Esophagus muscularis mucosa (tissue), 4 donors: ENCODE measurements at regions not wholly inside any gene's neighbourhood (a gene's known extent, or its start where the extent isn't known, plus 50 kb on each side); places are given as distances from the start of the nearest gene placed in this dataset.

Source experiments
- DNase-seq: peaks from one replicate; pipeline ENCODE4 v3.0.0-alpha.2; 2017; ENCODE audit errors: extremely low spot score
- H3K27ac ChIP-seq, 4 donors: fragments of 200-600 bp; sonication (generic); replicated peaks in 1 of 4; 1 replicate in 3 of 4; 2 replicates in 1 of 4; pipeline ENCODE4 v1.5.1; 2016 to 2019; ENCODE audit warnings: mild to moderate bottlenecking in 1 of 4
- H3K27me3 ChIP-seq, 4 donors: fragments of 200-600 bp; sonication (generic); one replicate each; pipeline versions ENCODE4 v1.5.1 to v1.6.0; 2016 to 2019
- H3K36me3 ChIP-seq, 4 donors: fragments of 200-600 bp; sonication (generic); one replicate each; pipeline ENCODE4 v1.5.1; 2016 to 2019
- H3K4me1 ChIP-seq, 4 donors: fragments of 200-600 bp; sonication (generic); one replicate each; pipeline ENCODE4 v1.5.1; 2016 to 2019
- H3K4me3 ChIP-seq, 4 donors: fragments of 200-600 bp; sonication (generic); 1 replicate in 2 of 4; 2 replicates in 2 of 4; pipeline ENCODE4 v1.5.1; 2016 to 2019; ENCODE audit warnings: mild to moderate bottlenecking in 4 of 4, moderate library complexity in 1 of 4
- H3K9me3 ChIP-seq, 4 donors: fragments of 200-600 bp; sonication (generic); 1 replicate in 3 of 4; 2 replicates in 1 of 4; pipeline ENCODE4 v1.5.1; 2016 to 2019
- EP300 ChIP-seq: sonication (generic); formaldehyde crosslinking; IDR thresholded peaks from one replicate; pipeline ENCODE4 v1.6.1; 2017; ENCODE audit warnings: antibody characterized with exemption
- POLR2A ChIP-seq: fragments of 450-650 bp; IDR thresholded peaks from one replicate; pipeline ENCODE4 v1.6.1; 2017; ENCODE audit warnings: antibody characterized with exemption, moderate library complexity, mild to moderate bottlenecking, low read depth
- POLR2AphosphoS5 ChIP-seq, 2 donors: sonication (generic); formaldehyde crosslinking; IDR thresholded peaks; one replicate each; pipeline ENCODE4 v1.6.1; 2017; ENCODE audit warnings: antibody characterized with exemption in 2 of 2
- WGBS: methylation state at CpG from one replicate; pipeline ENCODE4 v1.1.5; 2018; 5-methylcytosine and 5-hydroxymethylcytosine counted together
- intact Hi-C: fragments of 100-400 bp; cut with DNase I; formaldehyde crosslinking; loops from one replicate; pipeline ENCODE4 v1.15.1; 2023
- TF ChIP-seq, protein P1 (sequence below), 3 experiments: fragments of 200-600 bp in 2 of 3; fragments of 450-650 bp in 1 of 3; sonication (generic) in 2 of 3; IDR thresholded peaks; one replicate each; pipeline ENCODE4 v1.5.1; 2017 to 2019; ENCODE audit warnings: antibody characterized with exemption in 3 of 3, mild to moderate bottlenecking in 2 of 3, moderate library complexity in 1 of 3

DNA sequence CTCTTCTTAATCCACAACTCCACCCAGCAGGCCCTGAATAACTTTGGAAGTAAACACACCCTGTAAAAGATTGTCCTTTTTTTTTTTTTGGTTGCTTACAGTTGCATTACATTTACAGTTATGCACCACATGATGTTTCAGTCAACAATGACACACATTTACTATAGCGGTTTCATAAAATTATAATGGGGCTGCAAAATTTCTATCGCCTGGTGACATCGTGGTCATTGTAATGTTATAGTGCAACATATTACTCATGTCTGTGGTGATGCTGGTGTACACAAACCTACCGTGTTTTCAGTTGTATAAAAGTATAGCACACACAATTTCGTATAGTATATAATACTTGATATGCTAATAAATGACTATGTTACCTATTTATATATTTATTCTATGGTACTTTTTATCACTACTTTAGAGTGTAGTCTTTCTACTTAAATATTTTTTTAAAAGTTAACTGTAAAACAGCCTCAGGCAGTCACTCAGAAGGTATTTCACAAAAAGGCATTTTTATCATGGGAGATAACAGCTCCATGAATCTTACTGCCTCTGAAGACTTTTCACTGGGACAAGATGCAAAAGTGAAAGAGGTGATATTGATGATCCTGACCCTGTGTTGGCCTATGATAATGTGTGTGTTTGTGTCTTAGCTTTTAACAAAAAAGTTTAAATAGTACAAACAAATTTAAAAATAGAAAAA is 695.4 kb upstream of the CDH18 start:
- Histone ChIP-seq H3K4me3 (no peak overlapping the region), H3K9me3 (no peaks in the 10 kb centered on the region), H3K36me3 (no peaks in the 10 kb centered on the region), H3K27ac (no peak overlapping the region), H3K4me1 (no peaks in the 10 kb centered on the region), H3K27me3 (no peaks in the 10 kb centered on the region)
- intact Hi-C loops: no loop called here
- DNase-seq: no peak
- WGBS: 85% methylated on average over 5 of the region's 5 CpGs
- TF ChIP-seq POLR2A (no peak), POLR2AphosphoS5 (IDR thresholded peaks at IDR 0.05) (no peak), EP300 (no peak)
- TF ChIP-seq, protein P1, sequence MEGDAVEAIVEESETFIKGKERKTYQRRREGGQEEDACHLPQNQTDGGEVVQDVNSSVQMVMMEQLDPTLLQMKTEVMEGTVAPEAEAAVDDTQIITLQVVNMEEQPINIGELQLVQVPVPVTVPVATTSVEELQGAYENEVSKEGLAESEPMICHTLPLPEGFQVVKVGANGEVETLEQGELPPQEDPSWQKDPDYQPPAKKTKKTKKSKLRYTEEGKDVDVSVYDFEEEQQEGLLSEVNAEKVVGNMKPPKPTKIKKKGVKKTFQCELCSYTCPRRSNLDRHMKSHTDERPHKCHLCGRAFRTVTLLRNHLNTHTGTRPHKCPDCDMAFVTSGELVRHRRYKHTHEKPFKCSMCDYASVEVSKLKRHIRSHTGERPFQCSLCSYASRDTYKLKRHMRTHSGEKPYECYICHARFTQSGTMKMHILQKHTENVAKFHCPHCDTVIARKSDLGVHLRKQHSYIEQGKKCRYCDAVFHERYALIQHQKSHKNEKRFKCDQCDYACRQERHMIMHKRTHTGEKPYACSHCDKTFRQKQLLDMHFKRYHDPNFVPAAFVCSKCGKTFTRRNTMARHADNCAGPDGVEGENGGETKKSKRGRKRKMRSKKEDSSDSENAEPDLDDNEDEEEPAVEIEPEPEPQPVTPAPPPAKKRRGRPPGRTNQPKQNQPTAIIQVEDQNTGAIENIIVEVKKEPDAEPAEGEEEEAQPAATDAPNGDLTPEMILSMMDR (IDR thresholded peaks at IDR 0.05): no peak

DNA sequence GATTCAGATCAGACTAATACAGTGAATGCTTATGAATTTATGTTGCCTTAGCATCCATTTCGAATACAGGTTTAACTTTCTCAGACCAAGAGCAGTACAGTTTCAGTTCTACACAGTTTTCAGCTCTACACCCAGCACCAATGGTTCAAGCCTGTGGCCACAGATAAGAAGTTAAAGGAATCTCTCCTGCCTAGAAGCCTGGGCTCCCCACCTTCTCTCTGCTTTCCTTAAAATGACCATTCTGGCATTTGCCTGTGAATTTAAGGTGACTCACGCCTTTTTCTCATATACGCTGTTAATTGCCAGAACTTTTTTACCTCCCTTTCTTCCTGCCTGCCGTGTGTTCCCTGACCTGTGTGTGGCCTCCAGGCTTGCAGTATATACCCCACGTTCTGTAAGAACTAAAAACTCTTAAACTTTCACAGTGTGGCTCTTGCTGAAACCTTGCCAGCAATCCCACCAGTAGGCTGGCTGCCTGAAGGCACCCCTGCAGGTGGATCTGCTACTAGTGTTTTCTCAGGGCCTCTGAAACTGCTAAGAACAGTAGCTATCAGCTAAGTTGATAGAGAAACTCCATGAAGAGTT is 692.8 kb upstream of the CDH18 start:
- H3K4me1 ChIP-seq: no peaks in the 10 kb centered on the region
- no peak for DNase-seq
- H3K27ac ChIP-seq: no peak overlapping the region
- intact Hi-C loops: no loop called here
- TF ChIP-seq, protein P1 (IDR thresholded peaks at IDR 0.05): no peak
- no peak for TF ChIP-seq POLR2AphosphoS5 (IDR thresholded peaks at IDR 0.05)
- H3K27me3 ChIP-seq: no peaks in the 10 kb centered on the region
- no peak overlapping the region for H3K4me3 ChIP-seq
- no peaks in the 10 kb centered on the region for H3K9me3 ChIP-seq
- no peaks in the 10 kb centered on the region for H3K36me3 ChIP-seq
- WGBS: 82% methylated on average over 5 of the region's 5 CpGs

- no peaks in the 10 kb centered on the region for H3K27me3 ChIP-seq
- 82% methylated on average over 1 of the region's 1 CpG for WGBS
- H3K4me1 ChIP-seq: no peaks in the 10 kb centered on the region
- no peaks in the 10 kb centered on the region for H3K9me3 ChIP-seq
- H3K36me3 ChIP-seq: no peaks in the 10 kb centered on the region
- H3K27ac ChIP-seq: no peak overlapping the region
- TF ChIP-seq, protein P1 (IDR thresholded peaks at IDR 0.05): no peak
- TF ChIP-seq EP300 (no peak), POLR2AphosphoS5 (IDR thresholded peaks at IDR 0.05) (no peak)
- DNase-seq: no peak
- intact Hi-C loops: no loop called here
- H3K4me3 ChIP-seq: no peak overlapping the region
Observed at GRCh38 chr5:20678814-20679298, 690.9 kb upstream of the CDH18 start.

- intact Hi-C loops: no loop called here
- Histone ChIP-seq H3K4me3 (no peak overlapping the region), H3K27ac (no peak overlapping the region)
Observed at GRCh38 chr5:20678386-20678785, 690.4 kb upstream of the CDH18 start.

More at GRCh38 chr5:20678386-20678785, 690.4 kb upstream of the CDH18 start:
- Histone ChIP-seq H3K9me3 (no peaks in the 10 kb centered on the region), H3K36me3 (no peaks in the 10 kb centered on the region), H3K27me3 (no peaks in the 10 kb centered on the region), H3K4me1 (no peaks in the 10 kb centered on the region)
- no peak for DNase-seq
- TF ChIP-seq, protein P1 (IDR thresholded peaks at IDR 0.05): no peak
- TF ChIP-seq EP300: no peak
- TF ChIP-seq POLR2A: no peak
- no peak for TF ChIP-seq POLR2AphosphoS5 (IDR thresholded peaks at IDR 0.05)
